K562 (cell line): ENCODE measurements at regions not wholly inside any gene's neighbourhood (a gene's known extent, or its start where the extent isn't known, plus 50 kb on each side); places are given as distances from the start of the nearest gene placed in this dataset.

Source experiments
- ATAC-seq: fragments of 200-7000 bp; cut with Tn5 transposase; 3 replicates; pipeline ENCODE4 v1.9.1; 2020; ENCODE audit warnings: moderate library complexity
- BruUV-seq: library from RNA; stranded (reverse); fragments of 400-500 nt; replicated peaks from 2 replicates; lab custom pipeline; 2021; lab: Mats Ljungman, UMichigan
- CTCF ChIA-PET: fragments of 300-600 bp; formaldehyde crosslinking; extraction: SDS; loops from one replicate; lab custom pipeline; 2021; ENCODE audit warnings: low intra/inter-chr PET ratio; lab: Yijun Ruan, JAX
- POLR2A ChIA-PET: fragments of 300-600, 350-650 bp; sonication (Branson Sonifier 250); formaldehyde crosslinking; extraction: SDS; loops from one replicate; lab custom pipeline; 2021; ENCODE audit warnings: antibody characterized with exemption, inconsistent platforms; lab: Yijun Ruan, JAX
- DNase-seq, 4 experiments: peaks; one replicate each; pipeline versions ENCODE4 v3.0.0 to v3.0.0-alpha.2; 2011 to 2018; ENCODE audit warnings: low spot score in 3 of 4, mixed read lengths in 3 of 4; ENCODE audit errors: extremely low read depth in 1 of 4
- FAIRE-seq: peaks from 2 replicates; lab custom pipeline; 2011; peaks lifted over from hg19 to GRCh38; lab: Jason Lieb, UNC
- H2AFZ ChIP-seq: 2 replicates; pipeline ENCODE4 v1.6.0; 2011; ENCODE audit warnings: low read depth, low read length, control low read depth, inconsistent platforms
- H3K27ac ChIP-seq: fragments of 200-600 bp; 3 replicates; pipeline ENCODE4 v1.8.0; 2011; ENCODE audit warnings: low read depth, mild to moderate bottlenecking, control low read depth, inconsistent platforms, low read length, moderate library complexity, mixed read lengths; ENCODE audit errors: extremely low read depth
- H3K27me3 ChIP-seq, 2 experiments: fragments of 300-600 bp in 1 of 2; 2 replicates in 1 of 2; 3 replicates in 1 of 2; pipeline versions ENCODE4 v1.6.0 to v1.8.0; 2011; ENCODE audit warnings: inconsistent platforms in 2 of 2, low read length in 2 of 2, mild to moderate bottlenecking in 1 of 2, mixed read lengths in 1 of 2, moderate library complexity in 1 of 2; ENCODE audit not compliant: control insufficient read depth in 2 of 2, insufficient read depth in 2 of 2
- H3K36me3 ChIP-seq: fragments of 300-600 bp; 3 replicates; pipeline ENCODE4 v1.8.0; 2011; ENCODE audit warnings: mild to moderate bottlenecking, low read length, inconsistent platforms; ENCODE audit not compliant: control insufficient read depth, insufficient read depth
- H3K4me1 ChIP-seq, 2 experiments: fragments of 200-600 bp in 1 of 2; replicated peaks in 1 of 2; 2 replicates in 1 of 2; 3 replicates in 1 of 2; pipeline versions ENCODE4 v1.5.1 to v1.8.0; 2011; ENCODE audit warnings: inconsistent platforms in 2 of 2, low read length in 2 of 2, mild to moderate bottlenecking in 1 of 2, mixed read lengths in 1 of 2, moderate library complexity in 1 of 2; ENCODE audit not compliant: control insufficient read depth in 2 of 2, insufficient read depth in 2 of 2
- H3K4me2 ChIP-seq: 2 replicates; pipeline ENCODE4 v1.6.1; 2011; ENCODE audit warnings: low read length, control low read depth, inconsistent platforms, mixed read lengths; ENCODE audit not compliant: insufficient read depth
- H3K4me3 ChIP-seq: fragments of 200-600 bp; sonication (generic), shearing (Covaris generic); 2 replicates; pipeline ENCODE4 v1.5.1; 2016; ENCODE audit warnings: control low read depth, inconsistent platforms
- H3K79me2 ChIP-seq: fragments of 200-600 bp; 3 replicates; pipeline ENCODE4 v1.8.0; 2011; ENCODE audit warnings: low read length, inconsistent platforms; ENCODE audit not compliant: control insufficient read depth, insufficient read depth
- H3K9ac ChIP-seq, 2 experiments: 2 replicates each; pipeline versions ENCODE4 v1.6.0 to v1.6.1; 2011; ENCODE audit warnings: low read depth in 2 of 2, low read length in 2 of 2, control low read depth in 1 of 2, inconsistent platforms in 1 of 2, mild to moderate bottlenecking in 1 of 2, mixed read lengths in 1 of 2; ENCODE audit not compliant: insufficient read depth in 1 of 2
- H3K9me1 ChIP-seq: one replicate; pipeline ENCODE4 v1.6.0; 2011; ENCODE audit warnings: inconsistent platforms, mild to moderate bottlenecking, low read length, moderate library complexity; ENCODE audit not compliant: control insufficient read depth, insufficient read depth
- H3K9me3 ChIP-seq: replicated peaks from 2 replicates; pipeline ENCODE4 v1.5.1; 2011; ENCODE audit warnings: low read depth, low read length, inconsistent platforms; ENCODE audit not compliant: control insufficient read depth, insufficient read depth
- H4K20me1 ChIP-seq: replicated peaks from 2 replicates; pipeline ENCODE4 v1.6.1; 2011; ENCODE audit warnings: low read length, inconsistent platforms, mixed read lengths; ENCODE audit not compliant: control insufficient read depth, insufficient read depth
- SAFB ChIP-seq: fragments of 200-400 bp; formaldehyde crosslinking; IDR thresholded peaks from 2 replicates; pipeline ENCODE4 v1.6.1; 2017; ENCODE audit warnings: low read depth, low read length, borderline replicate concordance
- SUPT5H ChIP-seq: fragments of 450-650 bp; IDR thresholded peaks from 2 replicates; pipeline ENCODE4 v1.6.1; 2016
- XRCC5 ChIP-seq: fragments of 200-400 bp; formaldehyde crosslinking; IDR thresholded peaks from 2 replicates; pipeline ENCODE4 v1.6.1; 2017; ENCODE audit warnings: low read depth, mild to moderate bottlenecking, low read length
- WGBS: fragments of 100-300 bp; shearing (Covaris generic); methylation state at CpG from one replicate; pipeline ENCODE4 v1.1.6; 2016; ENCODE audit warnings: low coverage, mixed read lengths; ENCODE audit not compliant: insufficient coverage; ENCODE audit errors: missing lambda C conversion rate; 5-methylcytosine and 5-hydroxymethylcytosine counted together
- in situ Hi-C: fragments of 300-500 bp; cut with MboI; formaldehyde crosslinking; loops from 4 replicates; pipeline ENCODE4 v1.15.0; 2018; ENCODE audit warnings: inconsistent platforms, mixed read lengths
- intact Hi-C: fragments of 100-400 bp; cut with micrococcal nuclease; formaldehyde crosslinking; loops from 2 replicates; pipeline ENCODE4 v1.14.2; 2022
- TF ChIP-seq, protein P1 (sequence below): sonication (generic); formaldehyde crosslinking; IDR thresholded peaks from 2 replicates; pipeline ENCODE4 v1.8.1; 2023; ENCODE audit warnings: mild to moderate bottlenecking, missing genetic modification reagents, moderate library complexity
- TF ChIP-seq, protein P2 (sequence below): fragments of 250-450 bp; sonication (Bioruptor Pico); IDR thresholded peaks from 2 replicates; pipeline ENCODE4 v1.8.0; 2022; ENCODE audit warnings: inconsistent platforms
- TF ChIP-seq, protein P3 (sequence below): sonication (generic); formaldehyde crosslinking; IDR thresholded peaks from 2 replicates; pipeline ENCODE4 v1.8.0; 2022; ENCODE audit warnings: missing genetic modification reagents, mild to moderate bottlenecking, moderate library complexity, borderline replicate concordance
- TF ChIP-seq, protein P4 (sequence below), 3 experiments: IDR thresholded peaks in 2 of 3; conservative IDR thresholded peaks in 1 of 3; 2 replicates each; pipeline ENCODE4 v1.5.1; 2011 to 2012; ENCODE audit warnings: low read length in 3 of 3, mild to moderate bottlenecking in 3 of 3, control low read depth in 2 of 3, improper control_type of control experiment in 1 of 3, inconsistent platforms in 1 of 3, low read depth in 1 of 3, mixed read lengths in 1 of 3, moderate library complexity in 1 of 3; ENCODE audit not compliant: insufficient read depth in 2 of 3

DNA sequence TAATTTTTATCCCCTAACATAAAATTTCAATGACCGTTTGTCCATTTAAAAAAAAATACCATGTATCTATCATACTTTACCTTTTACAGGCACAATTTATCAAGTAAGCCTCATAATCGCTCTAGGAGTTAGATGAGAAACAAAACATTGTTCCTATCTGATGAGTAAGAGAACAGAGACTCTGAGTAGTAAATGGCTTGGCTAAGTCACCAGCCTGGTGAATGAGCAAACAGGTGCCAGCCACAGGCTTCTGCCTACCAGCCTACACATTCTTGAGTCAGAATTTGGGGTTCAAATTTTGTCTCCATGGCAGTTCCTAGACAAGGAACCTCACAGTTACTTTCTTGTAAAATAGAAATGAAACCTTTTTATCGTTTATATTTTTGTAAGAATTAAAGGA lies 235.4 kb downstream of the HGF start:
- no peaks in the 10 kb centered on the region for H3K27me3 ChIP-seq
- POLR2A ChIA-PET = no interaction called here
- WGBS = 0% methylated on average over 3 of the region's 3 CpGs
- no peaks in the 10 kb centered on the region; the same call in 1 of the 2 replicates for H3K9me3 ChIP-seq
- no peaks in the 10 kb centered on the region for H4K20me1 ChIP-seq
- H3K4me1 ChIP-seq = no peaks in the 10 kb centered on the region
- no peak overlapping the region for H3K4me2 ChIP-seq
- ATAC-seq (no peak), FAIRE-seq (no peak), DNase-seq (no peak)
- H3K9me1 ChIP-seq = no peaks in the 10 kb centered on the region
- H3K27ac ChIP-seq = no peak overlapping the region
- H3K79me2 ChIP-seq = no peaks in the 10 kb centered on the region
- CTCF ChIA-PET = no interaction called here
- no peak overlapping the region for H2AFZ ChIP-seq
- no TSS peak for BruUV-seq
- TF ChIP-seq, protein P1, sequence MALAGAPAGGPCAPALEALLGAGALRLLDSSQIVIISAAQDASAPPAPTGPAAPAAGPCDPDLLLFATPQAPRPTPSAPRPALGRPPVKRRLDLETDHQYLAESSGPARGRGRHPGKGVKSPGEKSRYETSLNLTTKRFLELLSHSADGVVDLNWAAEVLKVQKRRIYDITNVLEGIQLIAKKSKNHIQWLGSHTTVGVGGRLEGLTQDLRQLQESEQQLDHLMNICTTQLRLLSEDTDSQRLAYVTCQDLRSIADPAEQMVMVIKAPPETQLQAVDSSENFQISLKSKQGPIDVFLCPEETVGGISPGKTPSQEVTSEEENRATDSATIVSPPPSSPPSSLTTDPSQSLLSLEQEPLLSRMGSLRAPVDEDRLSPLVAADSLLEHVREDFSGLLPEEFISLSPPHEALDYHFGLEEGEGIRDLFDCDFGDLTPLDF (CRISPR knock-in tag) = no peak
- TF ChIP-seq, protein P2, sequence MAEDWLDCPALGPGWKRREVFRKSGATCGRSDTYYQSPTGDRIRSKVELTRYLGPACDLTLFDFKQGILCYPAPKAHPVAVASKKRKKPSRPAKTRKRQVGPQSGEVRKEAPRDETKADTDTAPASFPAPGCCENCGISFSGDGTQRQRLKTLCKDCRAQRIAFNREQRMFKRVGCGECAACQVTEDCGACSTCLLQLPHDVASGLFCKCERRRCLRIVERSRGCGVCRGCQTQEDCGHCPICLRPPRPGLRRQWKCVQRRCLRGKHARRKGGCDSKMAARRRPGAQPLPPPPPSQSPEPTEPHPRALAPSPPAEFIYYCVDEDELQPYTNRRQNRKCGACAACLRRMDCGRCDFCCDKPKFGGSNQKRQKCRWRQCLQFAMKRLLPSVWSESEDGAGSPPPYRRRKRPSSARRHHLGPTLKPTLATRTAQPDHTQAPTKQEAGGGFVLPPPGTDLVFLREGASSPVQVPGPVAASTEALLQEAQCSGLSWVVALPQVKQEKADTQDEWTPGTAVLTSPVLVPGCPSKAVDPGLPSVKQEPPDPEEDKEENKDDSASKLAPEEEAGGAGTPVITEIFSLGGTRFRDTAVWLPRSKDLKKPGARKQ (CRISPR knock-in tag) = no peak
- TF ChIP-seq XRCC5 (no peak), SAFB (no peak), SUPT5H (no peak)
- TF ChIP-seq, protein P3, sequence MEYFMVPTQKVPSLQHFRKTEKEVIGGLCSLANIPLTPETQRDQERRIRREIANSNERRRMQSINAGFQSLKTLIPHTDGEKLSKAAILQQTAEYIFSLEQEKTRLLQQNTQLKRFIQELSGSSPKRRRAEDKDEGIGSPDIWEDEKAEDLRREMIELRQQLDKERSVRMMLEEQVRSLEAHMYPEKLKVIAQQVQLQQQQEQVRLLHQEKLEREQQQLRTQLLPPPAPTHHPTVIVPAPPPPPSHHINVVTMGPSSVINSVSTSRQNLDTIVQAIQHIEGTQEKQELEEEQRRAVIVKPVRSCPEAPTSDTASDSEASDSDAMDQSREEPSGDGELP (CRISPR knock-in tag) = no peak
- TF ChIP-seq, protein P4, sequence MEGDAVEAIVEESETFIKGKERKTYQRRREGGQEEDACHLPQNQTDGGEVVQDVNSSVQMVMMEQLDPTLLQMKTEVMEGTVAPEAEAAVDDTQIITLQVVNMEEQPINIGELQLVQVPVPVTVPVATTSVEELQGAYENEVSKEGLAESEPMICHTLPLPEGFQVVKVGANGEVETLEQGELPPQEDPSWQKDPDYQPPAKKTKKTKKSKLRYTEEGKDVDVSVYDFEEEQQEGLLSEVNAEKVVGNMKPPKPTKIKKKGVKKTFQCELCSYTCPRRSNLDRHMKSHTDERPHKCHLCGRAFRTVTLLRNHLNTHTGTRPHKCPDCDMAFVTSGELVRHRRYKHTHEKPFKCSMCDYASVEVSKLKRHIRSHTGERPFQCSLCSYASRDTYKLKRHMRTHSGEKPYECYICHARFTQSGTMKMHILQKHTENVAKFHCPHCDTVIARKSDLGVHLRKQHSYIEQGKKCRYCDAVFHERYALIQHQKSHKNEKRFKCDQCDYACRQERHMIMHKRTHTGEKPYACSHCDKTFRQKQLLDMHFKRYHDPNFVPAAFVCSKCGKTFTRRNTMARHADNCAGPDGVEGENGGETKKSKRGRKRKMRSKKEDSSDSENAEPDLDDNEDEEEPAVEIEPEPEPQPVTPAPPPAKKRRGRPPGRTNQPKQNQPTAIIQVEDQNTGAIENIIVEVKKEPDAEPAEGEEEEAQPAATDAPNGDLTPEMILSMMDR (IDR thresholded peaks at IDR 0.05 in 2 of 3, conservative IDR thresholded peaks at IDR 0.05 in 1 of 3; ENCODE audit: insufficient read depth in 2 of 3, low read depth in 1 of 3, low read length in 3 of 3) = no peak
- in situ Hi-C loops = no loop called here
- H3K36me3 ChIP-seq = no peaks in the 10 kb centered on the region
- no peak overlapping the region for H3K9ac ChIP-seq
- intact Hi-C loops = no loop called here
- H3K4me3 ChIP-seq = no peak overlapping the region
